Thoracic aorta (tissue), 2 donors: ENCODE measurements at regions not wholly inside any gene's neighbourhood (a gene's known extent, or its start where the extent isn't known, plus 50 kb on each side); places are given as distances from the start of the nearest gene placed in this dataset.

Experiments used
- ATAC-seq: fragments of 150-250 bp; one replicate; pipeline ENCODE4 v1.8.0; 2017; ENCODE audit warnings: low read depth; ENCODE audit not compliant: insufficient number of reproducible peaks, low FRiP score
- DNase-seq: peaks from one replicate; pipeline ENCODE4 v3.0.0-alpha.2; 2020; ENCODE audit warnings: low spot score
- H3K27ac ChIP-seq, 2 donors: fragments of 200-600 bp; sonication (generic); 1 replicate in 1 of 2; 2 replicates in 1 of 2; pipeline ENCODE4 v1.5.1; 2016; ENCODE audit warnings: mild to moderate bottlenecking in 2 of 2, moderate library complexity in 2 of 2
- H3K27me3 ChIP-seq: fragments of 200-600 bp; sonication (generic); replicated peaks from 2 replicates; pipeline ENCODE4 v1.6.0; 2016; ENCODE audit warnings: mild to moderate bottlenecking; ENCODE audit not compliant: insufficient read depth
- H3K36me3 ChIP-seq: fragments of 200-600 bp; sonication (generic); one replicate; pipeline ENCODE4 v1.5.1; 2016
- H3K4me1 ChIP-seq, 2 donors: fragments of 200-600 bp; sonication (generic); 1 replicate in 1 of 2; 2 replicates in 1 of 2; pipeline versions ENCODE4 v1.5.1 to v1.6.0; 2016; ENCODE audit warnings: low read depth in 2 of 2, mild to moderate bottlenecking in 1 of 2; ENCODE audit not compliant: control insufficient read depth in 1 of 2
- H3K4me3 ChIP-seq: fragments of 200-600 bp; sonication (generic); 2 replicates; pipeline ENCODE4 v1.5.1; 2016; ENCODE audit warnings: mild to moderate bottlenecking
- H3K9me3 ChIP-seq: fragments of 200-600 bp; sonication (generic); 2 replicates; pipeline ENCODE4 v1.5.1; 2016
- CTCF ChIP-seq: fragments of 200-600 bp; sonication (generic); IDR thresholded peaks from one replicate; pipeline ENCODE4 v1.5.1; 2019; ENCODE audit warnings: antibody characterized with exemption

GRCh38 chr12:107229827-107230226 lies 136.5 kb upstream of the CRY1 start:
- Histone ChIP-seq H3K27ac (no peak overlapping the region), H3K36me3 (no peaks in the 10 kb centered on the region), H3K4me1 (no peaks in the 10 kb centered on the region), H3K4me3 (no peak overlapping the region), H3K9me3 (no peaks in the 10 kb centered on the region), H3K27me3 (no peaks in the 10 kb centered on the region)
- TF ChIP-seq CTCF: no peak
- DNase-seq: no peak
- no peak for ATAC-seq

- no peaks in the 10 kb centered on the region for H3K27me3 ChIP-seq
- H3K27ac ChIP-seq: no peak overlapping the region
- TF ChIP-seq CTCF: no peak
- ATAC-seq: no peak
- H3K36me3 ChIP-seq: no peaks in the 10 kb centered on the region
- no peaks in the 10 kb centered on the region for H3K4me1 ChIP-seq
- H3K4me3 ChIP-seq: no peak overlapping the region
- DNase-seq: no peak
- no peaks in the 10 kb centered on the region for H3K9me3 ChIP-seq
These were observed 138.0 kb upstream of the CRY1 start for GRCh38 chr12:107231303-107231702.

GRCh38 chr12:107233551-107233950 lies 140.2 kb upstream of the CRY1 start:
- Histone ChIP-seq H3K4me1 (no peaks in the 10 kb centered on the region), H3K36me3 (no peaks in the 10 kb centered on the region), H3K27me3 (no peaks in the 10 kb centered on the region), H3K27ac (no peak overlapping the region), H3K4me3 (no peak overlapping the region), H3K9me3 (no peaks in the 10 kb centered on the region)
- DNase-seq (no peak), ATAC-seq (no peak)
- no peak for TF ChIP-seq CTCF

GRCh38 chr12:107235600-107235999 lies 142.3 kb upstream of the CRY1 start:
- Histone ChIP-seq H3K9me3 (no peaks in the 10 kb centered on the region), H3K36me3 (no peaks in the 10 kb centered on the region), H3K27me3 (no peaks in the 10 kb centered on the region), H3K4me3 (no peak overlapping the region), H3K27ac (no peak overlapping the region), H3K4me1 (no peaks in the 10 kb centered on the region)
- no peak for DNase-seq
- no peak for ATAC-seq
- no peak for TF ChIP-seq CTCF

- DNase-seq: no peak
- no peak for ATAC-seq
- Histone ChIP-seq H3K27ac (no peak overlapping the region), H3K36me3 (no peaks in the 10 kb centered on the region), H3K9me3 (no peaks in the 10 kb centered on the region), H3K4me1 (no peaks in the 10 kb centered on the region), H3K4me3 (no peak overlapping the region), H3K27me3 (no peaks in the 10 kb centered on the region)
- no peak for TF ChIP-seq CTCF
These were observed 143.6 kb upstream of the CRY1 start for GRCh38 chr12:107236824-107237511.
